Stimulated activated CD4-positive, alpha-beta T cell treated with anti-CD3 and anti-CD28 coated beads, Interleukin-4, amount 100 ng/mL, for 48 hours (primary cell): ENCODE measurements at regions not wholly inside any gene's neighbourhood (a gene's known extent, or its start where the extent isn't known, plus 50 kb on each side); places are given as distances from the start of the nearest gene placed in this dataset.

Source experiments
- DNase-seq, 2 donors: peaks; one replicate each; pipeline ENCODE4 v3.0.0-alpha.2; 2020; ENCODE audit warnings: low read depth in 2 of 2

GRCh38 chrX:799808-800207 is 169.2 kb downstream of the SHOX start:
- DNase-seq, result no peak

DNA sequence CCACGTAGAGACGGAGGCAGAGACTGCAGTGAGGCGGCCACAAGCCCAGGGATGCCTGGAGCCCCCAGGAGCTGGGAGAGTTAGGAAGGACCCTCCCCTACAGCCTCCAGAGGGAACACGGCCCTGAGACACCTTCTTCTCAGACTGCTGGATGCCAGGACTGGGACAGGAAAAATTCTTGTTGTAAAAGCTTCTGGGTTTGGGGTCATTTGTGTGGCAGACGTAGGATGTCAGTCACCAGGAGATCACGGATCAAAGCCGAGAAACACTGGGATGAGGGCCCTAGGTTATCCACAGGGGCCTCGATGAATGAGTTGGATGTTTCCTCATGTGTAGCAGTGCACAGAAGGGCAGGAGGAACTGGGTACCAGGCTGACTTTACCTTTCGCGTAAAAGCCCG is 163.7 kb downstream of the SHOX start:
- no peak for DNase-seq

DNA sequence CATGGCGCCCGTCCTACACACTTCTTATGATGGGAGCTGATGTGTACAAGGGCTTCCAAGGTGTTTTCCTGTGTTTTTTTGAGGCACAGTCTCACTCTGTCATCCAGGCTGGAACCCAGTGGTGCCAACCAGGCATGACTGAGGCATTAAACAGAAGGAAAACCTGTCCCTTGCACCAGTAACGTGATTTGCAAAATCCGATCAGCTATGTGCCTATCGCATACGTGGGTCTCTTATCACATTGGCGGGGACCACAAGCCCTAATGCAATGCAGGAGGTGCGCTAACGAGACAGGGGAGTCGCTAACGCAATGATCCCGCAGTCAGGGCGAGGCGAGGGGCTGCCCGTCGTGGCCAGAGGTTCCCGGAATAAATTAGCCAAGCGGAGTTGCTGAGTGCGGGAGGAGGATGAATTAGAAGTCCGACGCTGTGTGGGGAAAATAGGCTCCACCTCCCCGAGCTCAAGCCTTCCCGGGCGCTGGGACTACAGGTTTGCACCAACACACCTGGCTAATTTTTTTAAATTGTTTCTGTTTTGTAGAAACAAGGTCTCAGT is 162.7 kb downstream of the SHOX start:
- no peak for DNase-seq

- DNase-seq, result no peak
These were observed 161.0 kb downstream of the SHOX start for GRCh38 chrX:791479-792034.

GRCh38 chrX:790783-791360 is 160.3 kb downstream of the SHOX start:
- no peak for DNase-seq

- no peak for DNase-seq
These were observed 159.5 kb downstream of the SHOX start for GRCh38 chrX:790041-790506.

GRCh38 chrX:789096-789495 is 158.5 kb downstream of the SHOX start:
- DNase-seq, result no peak

GRCh38 chrX:786441-786881 is 155.9 kb downstream of the SHOX start:
- DNase-seq, result no peak

- no peak for DNase-seq
These were observed 154.2 kb downstream of the SHOX start for GRCh38 chrX:784829-785228.

DNA sequence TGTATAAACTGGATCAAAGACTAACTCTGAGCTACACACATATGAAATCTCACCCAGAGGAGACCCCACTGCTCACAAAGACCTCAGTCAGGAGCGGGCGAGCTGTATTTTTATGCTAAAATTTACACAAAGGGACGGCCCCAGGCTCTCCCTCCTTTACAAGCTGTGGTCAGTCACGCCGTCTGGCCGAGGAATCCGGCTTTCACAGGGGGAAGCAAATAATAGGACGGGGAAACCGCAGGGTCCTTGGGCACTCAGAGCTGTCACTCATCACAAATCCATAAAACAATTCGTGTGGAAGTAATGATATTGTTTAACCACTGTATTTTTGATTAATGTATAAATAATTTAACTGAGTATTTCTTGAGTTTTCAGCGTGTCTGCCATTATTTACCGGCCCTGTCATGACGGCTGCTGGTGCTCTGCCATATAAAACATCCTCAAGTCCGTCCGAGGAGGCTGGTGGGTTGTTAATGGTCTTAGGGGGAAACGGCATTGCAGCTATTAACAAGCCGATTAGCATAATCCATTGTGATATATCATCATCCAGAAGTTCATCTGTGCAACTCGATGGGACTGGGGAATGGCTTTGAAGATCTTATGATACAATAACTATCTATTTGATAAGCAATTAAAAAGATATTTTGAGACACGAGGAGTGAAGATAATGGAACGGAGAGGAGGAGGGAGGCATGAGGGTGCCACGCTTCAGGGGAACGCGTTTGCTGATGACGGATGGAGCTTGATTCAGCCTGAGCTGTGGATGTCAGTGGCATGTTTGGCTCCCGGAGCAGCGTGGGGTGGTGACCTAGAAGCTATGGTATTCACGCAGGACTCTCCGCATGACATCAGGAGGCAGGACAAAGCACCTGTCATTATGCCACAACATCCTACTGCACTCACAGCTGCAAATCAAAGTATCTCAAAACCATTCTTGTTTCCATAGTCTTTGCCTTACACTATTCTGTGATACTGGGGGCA is 150.9 kb downstream of the SHOX start:
- DNase-seq, result no peak

- DNase-seq, result no peak
These were observed 146.1 kb downstream of the SHOX start for GRCh38 chrX:776529-777230.

- DNase-seq, result no peak
These were observed 145.5 kb downstream of the SHOX start for GRCh38 chrX:776061-776460.

DNA sequence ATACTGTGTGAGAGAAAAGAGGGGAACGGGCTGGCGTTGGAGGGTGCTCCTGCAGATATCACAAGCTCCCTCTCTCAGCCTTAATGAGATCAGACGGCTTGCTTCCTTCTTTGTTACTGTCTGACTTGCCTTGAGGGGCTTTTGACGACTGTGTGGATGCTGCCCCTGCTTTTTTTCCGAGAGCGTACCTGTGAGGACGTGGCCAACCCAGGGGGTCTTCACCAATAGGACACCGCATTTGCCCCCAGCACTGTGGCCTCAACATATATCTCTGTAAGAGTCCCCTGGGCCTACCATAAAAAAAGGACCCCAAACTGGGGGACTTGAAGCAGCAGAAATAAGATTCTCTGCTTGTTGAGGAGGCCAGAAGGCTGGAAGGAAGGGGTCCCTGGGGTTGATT is 143.9 kb downstream of the SHOX start:
- no peak for DNase-seq

- no peak for DNase-seq
These were observed 142.9 kb downstream of the SHOX start for GRCh38 chrX:773292-774025.

- DNase-seq, result no peak
These were observed 140.9 kb downstream of the SHOX start for GRCh38 chrX:771536-771935.

GRCh38 chrX:769796-770195 is 139.2 kb downstream of the SHOX start:
- no peak for DNase-seq

DNA sequence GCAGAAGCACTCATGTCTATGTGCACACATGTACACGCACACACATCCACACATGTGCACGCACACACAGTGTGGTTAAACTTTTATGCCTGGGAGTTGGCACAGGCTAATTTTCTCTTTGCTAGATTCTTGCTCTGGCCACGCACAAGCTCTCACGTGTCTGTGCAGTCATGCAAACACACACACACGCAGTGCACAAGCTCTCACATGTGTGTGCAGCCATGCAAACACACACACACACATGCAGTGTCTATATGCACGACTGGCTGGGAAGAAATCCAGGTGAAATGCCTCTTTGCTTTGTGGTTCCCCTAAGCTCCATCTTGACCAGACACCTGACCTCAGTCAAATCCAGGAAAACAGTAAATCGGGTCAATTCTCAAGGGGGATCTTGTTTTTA is 138.0 kb downstream of the SHOX start:
- no peak for DNase-seq

DNA sequence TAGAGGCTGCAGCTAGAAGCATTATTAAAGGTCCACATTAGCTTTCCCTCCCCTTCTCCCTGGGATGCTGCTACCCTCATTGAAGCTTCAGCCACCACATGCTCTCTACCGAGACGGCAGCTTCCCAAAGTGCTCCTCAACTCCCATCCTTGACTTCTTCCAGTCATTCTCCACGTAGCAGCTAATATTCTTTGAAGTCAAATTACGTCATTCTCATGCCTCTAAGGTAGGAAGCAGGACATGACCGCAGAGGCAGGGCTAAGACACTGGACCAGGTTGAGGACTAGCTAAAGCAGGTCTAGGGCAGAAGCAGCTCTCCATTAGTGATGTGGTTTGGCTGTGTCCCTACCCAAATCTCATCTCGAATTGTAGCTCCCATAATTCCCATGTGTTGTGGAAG is 128.3 kb downstream of the SHOX start:
- DNase-seq, result no peak

- DNase-seq, result no peak
These were observed 120.2 kb downstream of the SHOX start for GRCh38 chrX:750812-751211.

GRCh38 chrX:750263-750662 is 119.7 kb downstream of the SHOX start:
- DNase-seq, result no peak

- DNase-seq, result no peak
These were observed 116.6 kb downstream of the SHOX start for GRCh38 chrX:747176-747575.
